SK-N-SH treated with all-trans-retinoic acid at 6 μM for 48 hours (cell line): ENCODE measurements at regions not wholly inside any gene's neighbourhood (a gene's known extent, or its start where the extent isn't known, plus 50 kb on each side); places are given as distances from the start of the nearest gene placed in this dataset.

Experiments
- ARNTL ChIP-seq: fragments of 450-650 bp; formaldehyde crosslinking; IDR thresholded peaks from 2 replicates; pipeline ENCODE4 v1.5.0; 2020; ENCODE audit warnings: low read depth, mild to moderate bottlenecking, moderate library complexity, borderline replicate concordance
- CSDC2 ChIP-seq: fragments of 250-450 bp; sonication (Bioruptor Pico); IDR thresholded peaks from 2 replicates; pipeline ENCODE4 v1.5.0; 2020; ENCODE audit warnings: mild to moderate bottlenecking, moderate library complexity
- RARB ChIP-seq: fragments of 250-450 bp; sonication (Bioruptor Pico); IDR thresholded peaks from 2 replicates; pipeline ENCODE4 v1.8.0; 2021; ENCODE audit warnings: mild to moderate bottlenecking, moderate library complexity
- ZC3H10 ChIP-seq: fragments of 250-450 bp; sonication (Bioruptor Pico); IDR thresholded peaks from 2 replicates; pipeline ENCODE4 v1.5.1; 2021; ENCODE audit warnings: mild to moderate bottlenecking, moderate library complexity
- ZFP30 ChIP-seq: fragments of 450-650 bp; formaldehyde crosslinking; IDR thresholded peaks from 2 replicates; pipeline ENCODE4 v1.5.0; 2022; ENCODE audit warnings: mild to moderate bottlenecking, moderate library complexity
- ZNF70 ChIP-seq: fragments of 450-650 bp; formaldehyde crosslinking; IDR thresholded peaks from 2 replicates; pipeline ENCODE4 v1.5.0; 2020; ENCODE audit warnings: mild to moderate bottlenecking, moderate library complexity
- TF ChIP-seq, protein P1 (sequence below): fragments of 250-450 bp; sonication (Bioruptor Pico); IDR thresholded peaks from 2 replicates; pipeline ENCODE4 v1.8.0; 2020; ENCODE audit warnings: mild to moderate bottlenecking, moderate library complexity, borderline replicate concordance
- TF ChIP-seq, protein P2 (sequence below): fragments of 250-450 bp; sonication (Bioruptor Pico); IDR thresholded peaks from 2 replicates; pipeline ENCODE4 v1.5.1; 2020; ENCODE audit warnings: low read depth, mild to moderate bottlenecking, moderate library complexity
- TF ChIP-seq, protein P3 (sequence below): fragments of 250-450 bp; sonication (Bioruptor Pico); IDR thresholded peaks from 2 replicates; pipeline ENCODE4 v1.5.1; 2021; ENCODE audit warnings: mild to moderate bottlenecking, moderate library complexity

DNA sequence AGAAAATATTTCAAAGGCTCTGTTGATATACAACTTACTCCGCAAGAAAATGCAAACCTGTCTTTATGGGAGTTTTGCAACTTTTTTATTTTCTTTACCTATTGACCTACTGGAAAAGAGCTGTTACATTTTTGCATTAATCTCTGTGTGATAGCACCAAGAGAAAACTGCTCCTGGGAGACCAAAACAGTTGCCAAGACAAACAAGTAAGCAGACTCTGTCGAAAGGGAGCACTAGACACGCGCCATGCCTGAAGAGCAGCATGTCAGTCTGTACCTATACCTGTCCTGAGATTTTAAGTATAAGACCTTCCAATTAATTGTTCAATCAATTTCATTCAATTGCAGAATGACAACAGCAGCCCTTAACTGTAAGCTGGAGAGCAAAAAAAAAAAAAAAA, 56.0 kb upstream of the TECRL start:
- TF ChIP-seq, protein P1, sequence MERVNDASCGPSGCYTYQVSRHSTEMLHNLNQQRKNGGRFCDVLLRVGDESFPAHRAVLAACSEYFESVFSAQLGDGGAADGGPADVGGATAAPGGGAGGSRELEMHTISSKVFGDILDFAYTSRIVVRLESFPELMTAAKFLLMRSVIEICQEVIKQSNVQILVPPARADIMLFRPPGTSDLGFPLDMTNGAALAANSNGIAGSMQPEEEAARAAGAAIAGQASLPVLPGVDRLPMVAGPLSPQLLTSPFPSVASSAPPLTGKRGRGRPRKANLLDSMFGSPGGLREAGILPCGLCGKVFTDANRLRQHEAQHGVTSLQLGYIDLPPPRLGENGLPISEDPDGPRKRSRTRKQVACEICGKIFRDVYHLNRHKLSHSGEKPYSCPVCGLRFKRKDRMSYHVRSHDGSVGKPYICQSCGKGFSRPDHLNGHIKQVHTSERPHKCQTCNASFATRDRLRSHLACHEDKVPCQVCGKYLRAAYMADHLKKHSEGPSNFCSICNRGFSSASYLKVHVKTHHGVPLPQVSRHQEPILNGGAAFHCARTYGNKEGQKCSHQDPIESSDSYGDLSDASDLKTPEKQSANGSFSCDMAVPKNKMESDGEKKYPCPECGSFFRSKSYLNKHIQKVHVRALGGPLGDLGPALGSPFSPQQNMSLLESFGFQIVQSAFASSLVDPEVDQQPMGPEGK (CRISPR knock-in tag): no peak
- TF ChIP-seq RARB (CRISPR knock-in tag) (no peak), ZC3H10 (CRISPR knock-in tag) (no peak), CSDC2 (CRISPR knock-in tag) (no peak), ZNF70 (no peak), ARNTL (CRISPR knock-in tag) (no peak), ZFP30 (CRISPR knock-in tag) (no peak)
- TF ChIP-seq, protein P2, sequence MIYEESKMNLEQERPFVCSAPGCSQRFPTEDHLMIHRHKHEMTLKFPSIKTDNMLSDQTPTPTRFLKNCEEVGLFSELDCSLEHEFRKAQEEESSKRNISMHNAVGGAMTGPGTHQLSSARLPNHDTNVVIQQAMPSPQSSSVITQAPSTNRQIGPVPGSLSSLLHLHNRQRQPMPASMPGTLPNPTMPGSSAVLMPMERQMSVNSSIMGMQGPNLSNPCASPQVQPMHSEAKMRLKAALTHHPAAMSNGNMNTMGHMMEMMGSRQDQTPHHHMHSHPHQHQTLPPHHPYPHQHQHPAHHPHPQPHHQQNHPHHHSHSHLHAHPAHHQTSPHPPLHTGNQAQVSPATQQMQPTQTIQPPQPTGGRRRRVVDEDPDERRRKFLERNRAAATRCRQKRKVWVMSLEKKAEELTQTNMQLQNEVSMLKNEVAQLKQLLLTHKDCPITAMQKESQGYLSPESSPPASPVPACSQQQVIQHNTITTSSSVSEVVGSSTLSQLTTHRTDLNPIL (CRISPR knock-in tag): no peak
- TF ChIP-seq, protein P3, sequence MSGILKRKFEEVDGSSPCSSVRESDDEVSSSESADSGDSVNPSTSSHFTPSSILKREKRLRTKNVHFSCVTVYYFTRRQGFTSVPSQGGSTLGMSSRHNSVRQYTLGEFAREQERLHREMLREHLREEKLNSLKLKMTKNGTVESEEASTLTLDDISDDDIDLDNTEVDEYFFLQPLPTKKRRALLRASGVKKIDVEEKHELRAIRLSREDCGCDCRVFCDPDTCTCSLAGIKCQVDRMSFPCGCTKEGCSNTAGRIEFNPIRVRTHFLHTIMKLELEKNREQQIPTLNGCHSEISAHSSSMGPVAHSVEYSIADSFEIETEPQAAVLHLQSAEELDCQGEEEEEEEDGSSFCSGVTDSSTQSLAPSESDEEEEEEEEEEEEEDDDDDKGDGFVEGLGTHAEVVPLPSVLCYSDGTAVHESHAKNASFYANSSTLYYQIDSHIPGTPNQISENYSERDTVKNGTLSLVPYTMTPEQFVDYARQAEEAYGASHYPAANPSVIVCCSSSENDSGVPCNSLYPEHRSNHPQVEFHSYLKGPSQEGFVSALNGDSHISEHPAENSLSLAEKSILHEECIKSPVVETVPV (CRISPR knock-in tag): no peak
